HG02642 (cell line): ENCODE measurements at regions not wholly inside any gene's neighbourhood (a gene's known extent, or its start where the extent isn't known, plus 50 kb on each side); places are given as distances from the start of the nearest gene placed in this dataset.
A peak's percentile ranks its signal among the peaks of the same experiment; 100 is the strongest.
"Not testable (repeated sequence)": the region's sequence is repeated elsewhere in the genome, so short reads cannot be mapped to it uniquely, and the experiment has no call there.

Experiments used
- ATAC-seq: cut with Tn5 transposase; IDR thresholded peaks from one replicate; pipeline ENCODE4 v1.9.1; 2021; ENCODE audit warnings: mild to moderate bottlenecking; ENCODE audit not compliant: unreplicated experiment, poor library complexity

GRCh38 chr2:104975851-104976250, 62.0 kb upstream of the MRPS9 start:
- no peak for ATAC-seq

DNA sequence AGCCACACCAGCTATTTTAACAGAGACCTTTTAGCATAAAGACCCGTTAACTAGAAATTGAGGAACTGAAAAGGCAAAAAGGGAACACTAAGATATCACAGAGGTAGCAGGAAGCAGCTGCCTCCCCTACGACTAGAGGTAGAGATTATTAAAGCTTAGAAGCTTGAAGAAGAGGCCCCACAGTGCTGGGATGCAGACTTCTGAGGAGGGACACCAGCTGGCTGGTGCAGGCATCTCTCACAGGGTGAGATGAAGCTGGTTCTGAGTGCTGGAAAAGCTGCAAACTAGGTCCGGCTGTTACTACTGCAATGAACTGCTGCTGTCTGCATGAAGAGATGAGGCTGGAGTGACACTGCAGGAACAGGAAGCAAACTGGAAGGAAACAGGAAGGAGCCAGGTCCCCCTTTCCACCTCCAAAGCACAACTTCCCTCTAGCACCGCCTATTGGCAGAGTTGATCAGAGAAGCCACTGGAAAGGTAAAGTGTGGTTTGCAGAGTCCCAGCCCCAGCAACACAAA, 61.2 kb upstream of the MRPS9 start:
- ATAC-seq, result peak; percentile 97

- no peak for ATAC-seq
These were observed 59.9 kb upstream of the MRPS9 start for GRCh38 chr2:104977958-104978357.

- ATAC-seq, result not testable (repeated sequence)
These were observed 58.1 kb upstream of the MRPS9 start for GRCh38 chr2:104979786-104980185.

- no peak for ATAC-seq
These were observed 55.8 kb upstream of the MRPS9 start for GRCh38 chr2:104982111-104982510.
